ENCODE measurements at regions not wholly inside any gene's neighbourhood (a gene's known extent, or its start where the extent isn't known, plus 50 kb on each side); places are given as distances from the start of the nearest gene placed in this dataset.

DNA sequence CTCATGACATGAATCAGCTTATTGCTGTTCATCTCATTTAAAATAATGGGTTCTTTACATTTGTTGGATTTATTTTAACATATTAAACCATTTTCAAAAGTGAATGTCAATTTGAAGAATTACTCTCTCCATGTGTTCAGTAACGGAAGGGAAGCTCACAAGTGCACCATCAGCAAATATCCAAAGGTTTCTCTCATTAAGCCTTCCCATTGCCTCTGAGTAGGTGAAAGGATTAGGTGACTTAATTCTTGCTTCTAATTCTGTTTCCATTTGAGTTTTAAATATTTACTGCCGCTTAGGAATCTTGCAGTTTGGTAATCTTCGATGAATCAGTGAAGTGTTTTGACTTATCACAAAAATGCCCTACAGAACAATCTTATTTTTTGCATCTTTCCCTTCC, 145.1 kb upstream of the NYAP2 start:
- H3K4me1 ChIP-seq (replicated peaks in 1 of 2; ENCODE audit: control insufficient read depth in 2 of 2, insufficient read depth in 2 of 2, low read length in 2 of 2): no peaks in the 10 kb centered on the region
- TF ChIP-seq ZNF316 (IDR thresholded peaks at IDR 0.05) (peak; percentile 15; the same call in 1 of the 2 replicates), ZNF324 (CRISPR knock-in tag; IDR thresholded peaks at IDR 0.05) (no peak)
- TF ChIP-seq, protein P1, sequence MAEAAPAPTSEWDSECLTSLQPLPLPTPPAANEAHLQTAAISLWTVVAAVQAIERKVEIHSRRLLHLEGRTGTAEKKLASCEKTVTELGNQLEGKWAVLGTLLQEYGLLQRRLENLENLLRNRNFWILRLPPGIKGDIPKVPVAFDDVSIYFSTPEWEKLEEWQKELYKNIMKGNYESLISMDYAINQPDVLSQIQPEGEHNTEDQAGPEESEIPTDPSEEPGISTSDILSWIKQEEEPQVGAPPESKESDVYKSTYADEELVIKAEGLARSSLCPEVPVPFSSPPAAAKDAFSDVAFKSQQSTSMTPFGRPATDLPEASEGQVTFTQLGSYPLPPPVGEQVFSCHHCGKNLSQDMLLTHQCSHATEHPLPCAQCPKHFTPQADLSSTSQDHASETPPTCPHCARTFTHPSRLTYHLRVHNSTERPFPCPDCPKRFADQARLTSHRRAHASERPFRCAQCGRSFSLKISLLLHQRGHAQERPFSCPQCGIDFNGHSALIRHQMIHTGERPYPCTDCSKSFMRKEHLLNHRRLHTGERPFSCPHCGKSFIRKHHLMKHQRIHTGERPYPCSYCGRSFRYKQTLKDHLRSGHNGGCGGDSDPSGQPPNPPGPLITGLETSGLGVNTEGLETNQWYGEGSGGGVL (CRISPR knock-in tag; IDR thresholded peaks at IDR 0.05): no peak
- BruUV-seq (replicated peaks): no TSS peak
- no peak overlapping the region for H3K27ac ChIP-seq (ENCODE audit: extremely low read depth, low read depth, low read length)
- CTCF ChIA-PET (ENCODE audit: low intra/inter-chr PET ratio): no interaction called here
- H3K27me3 ChIP-seq (ENCODE audit: control insufficient read depth in 2 of 2, insufficient read depth in 2 of 2, low read length in 2 of 2): no peaks in the 10 kb centered on the region
- intact Hi-C loops (cut with micrococcal nuclease): no loop called here
- H3K79me2 ChIP-seq (ENCODE audit: control insufficient read depth, insufficient read depth, low read length): no peaks in the 10 kb centered on the region
- no peaks in the 10 kb centered on the region for H3K9me3 ChIP-seq (replicated peaks; ENCODE audit: control insufficient read depth, insufficient read depth, low read depth, low read length)
- no peak overlapping the region for H3K4me3 ChIP-seq
- FAIRE-seq (no peak), DNase-seq (ENCODE audit: extremely low read depth in 1 of 4, low spot score in 3 of 4) (no peak), ATAC-seq (no peak)
- no peak overlapping the region for H3K9ac ChIP-seq (ENCODE audit: insufficient read depth in 1 of 2, low read depth in 2 of 2, low read length in 2 of 2)
- H3K36me3 ChIP-seq (ENCODE audit: control insufficient read depth, insufficient read depth, low read length): no peaks in the 10 kb centered on the region
- no peaks in the 10 kb centered on the region for H3K9me1 ChIP-seq (ENCODE audit: control insufficient read depth, insufficient read depth, low read length)
- H4K20me1 ChIP-seq (replicated peaks; ENCODE audit: control insufficient read depth, insufficient read depth, low read length): no peaks in the 10 kb centered on the region
- no peak overlapping the region for H2AFZ ChIP-seq (ENCODE audit: low read depth, low read length)
- WGBS (ENCODE audit: insufficient coverage, low coverage, missing lambda C conversion rate): 5% methylated on average over 3 of the region's 3 CpGs
- in situ Hi-C loops (cut with MboI): no loop called here
- H3K4me2 ChIP-seq (ENCODE audit: insufficient read depth, low read length): no peak overlapping the region
- POLR2A ChIA-PET: no interaction called here

DNA sequence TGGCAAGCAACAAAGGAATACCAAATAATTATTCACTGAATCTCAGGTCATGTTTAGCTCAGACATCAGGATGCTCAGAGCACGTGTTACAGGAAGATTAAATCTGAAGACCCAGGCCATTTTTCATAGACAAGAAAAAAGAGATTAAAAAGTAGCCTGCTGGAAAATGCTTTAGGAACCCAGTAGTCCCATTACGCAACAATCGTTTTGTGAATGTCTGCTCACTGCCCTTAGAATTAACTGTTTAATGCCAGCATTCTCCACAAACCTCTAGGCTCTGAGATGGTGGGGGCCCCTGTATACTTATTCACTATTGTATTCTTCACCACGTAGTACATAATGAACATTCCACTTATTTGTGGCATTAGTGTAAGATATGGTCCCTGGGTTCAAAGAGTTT, 154.6 kb upstream of the NYAP2 start:
- H3K9ac ChIP-seq (ENCODE audit: insufficient read depth in 1 of 2, low read depth in 2 of 2, low read length in 2 of 2): no peak overlapping the region
- 8% methylated on average over 3 of the region's 4 CpGs for WGBS (ENCODE audit: insufficient coverage, low coverage, missing lambda C conversion rate)
- no peak overlapping the region for H3K4me2 ChIP-seq (ENCODE audit: insufficient read depth, low read length)
- no peak for TF ChIP-seq CBX2 (IDR thresholded peaks at IDR 0.05; ENCODE audit: insufficient read depth, low read length, poor library complexity, severe bottlenecking)
- 0 out of 2 replicates have a peak, but pooled peaks have one; percentile 14 for TF ChIP-seq CEBPB (tag; IDR thresholded peaks at IDR 0.05)
- intact Hi-C loops (cut with micrococcal nuclease) (no loop called here), in situ Hi-C loops (cut with MboI) (no loop called here)
- H3K79me2 ChIP-seq (ENCODE audit: control insufficient read depth, insufficient read depth, low read length): no peaks in the 10 kb centered on the region
- no peaks in the 10 kb centered on the region for H3K27me3 ChIP-seq (ENCODE audit: control insufficient read depth in 2 of 2, insufficient read depth in 2 of 2, low read length in 2 of 2)
- ChIA-PET CTCF (ENCODE audit: low intra/inter-chr PET ratio) (no interaction called here), POLR2A (no interaction called here)
- H4K20me1 ChIP-seq (replicated peaks; ENCODE audit: control insufficient read depth, insufficient read depth, low read length): no peaks in the 10 kb centered on the region
- H2AFZ ChIP-seq (ENCODE audit: low read depth, low read length): no peak overlapping the region
- ATAC-seq (no peak), DNase-seq (ENCODE audit: extremely low read depth in 1 of 4, low spot score in 3 of 4) (no peak), FAIRE-seq (no peak)
- no peaks in the 10 kb centered on the region for H3K9me3 ChIP-seq (replicated peaks; ENCODE audit: control insufficient read depth, insufficient read depth, low read depth, low read length)
- H3K4me3 ChIP-seq: no peak overlapping the region
- no peaks in the 10 kb centered on the region for H3K4me1 ChIP-seq (replicated peaks in 1 of 2; ENCODE audit: control insufficient read depth in 2 of 2, insufficient read depth in 2 of 2, low read length in 2 of 2)
- H3K36me3 ChIP-seq (ENCODE audit: control insufficient read depth, insufficient read depth, low read length): no peaks in the 10 kb centered on the region
- BruUV-seq (replicated peaks): no TSS peak
- no peak overlapping the region for H3K27ac ChIP-seq (ENCODE audit: extremely low read depth, low read depth, low read length)
- H3K9me1 ChIP-seq (ENCODE audit: control insufficient read depth, insufficient read depth, low read length): no peaks in the 10 kb centered on the region
